ENCODE measurements at regions not wholly inside any gene's neighbourhood (a gene's known extent, or its start where the extent isn't known, plus 50 kb on each side); places are given as distances from the start of the nearest gene placed in this dataset.

DNA sequence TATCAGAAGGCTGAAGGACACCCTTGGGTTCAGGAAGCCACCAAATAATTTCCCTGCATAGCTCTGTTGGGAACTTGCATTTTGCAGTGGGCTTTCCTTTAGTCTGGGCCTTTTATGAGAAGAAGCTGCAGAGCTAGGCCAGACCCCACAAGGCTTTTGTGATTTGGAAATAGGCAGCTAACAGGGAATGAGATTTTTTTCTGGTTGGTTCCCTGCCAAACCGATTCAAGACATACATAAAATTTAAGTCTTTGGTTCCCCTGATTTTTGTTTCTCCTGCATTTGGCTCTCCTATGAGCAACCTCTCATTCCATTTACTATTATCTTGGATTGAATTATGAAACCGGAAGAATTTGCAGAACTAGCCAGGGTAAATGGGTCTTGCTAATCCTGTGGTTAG, 81.5 kb upstream of the PTCH1 start:
- TF ChIP-seq POLR2A (IDR thresholded peaks at IDR 0.05) = no peak
- TF ChIP-seq, protein P1, sequence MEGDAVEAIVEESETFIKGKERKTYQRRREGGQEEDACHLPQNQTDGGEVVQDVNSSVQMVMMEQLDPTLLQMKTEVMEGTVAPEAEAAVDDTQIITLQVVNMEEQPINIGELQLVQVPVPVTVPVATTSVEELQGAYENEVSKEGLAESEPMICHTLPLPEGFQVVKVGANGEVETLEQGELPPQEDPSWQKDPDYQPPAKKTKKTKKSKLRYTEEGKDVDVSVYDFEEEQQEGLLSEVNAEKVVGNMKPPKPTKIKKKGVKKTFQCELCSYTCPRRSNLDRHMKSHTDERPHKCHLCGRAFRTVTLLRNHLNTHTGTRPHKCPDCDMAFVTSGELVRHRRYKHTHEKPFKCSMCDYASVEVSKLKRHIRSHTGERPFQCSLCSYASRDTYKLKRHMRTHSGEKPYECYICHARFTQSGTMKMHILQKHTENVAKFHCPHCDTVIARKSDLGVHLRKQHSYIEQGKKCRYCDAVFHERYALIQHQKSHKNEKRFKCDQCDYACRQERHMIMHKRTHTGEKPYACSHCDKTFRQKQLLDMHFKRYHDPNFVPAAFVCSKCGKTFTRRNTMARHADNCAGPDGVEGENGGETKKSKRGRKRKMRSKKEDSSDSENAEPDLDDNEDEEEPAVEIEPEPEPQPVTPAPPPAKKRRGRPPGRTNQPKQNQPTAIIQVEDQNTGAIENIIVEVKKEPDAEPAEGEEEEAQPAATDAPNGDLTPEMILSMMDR (IDR thresholded peaks at IDR 0.05 in 4 of 5, conservative IDR thresholded peaks at IDR 0.05 in 1 of 5) = no peak

Data from gastrocnemius medialis (tissue), 4 donors.